PC-3 (cell line): ENCODE measurements at regions not wholly inside any gene's neighbourhood (a gene's known extent, or its start where the extent isn't known, plus 50 kb on each side); places are given as distances from the start of the nearest gene placed in this dataset.

Experiments used
- ATAC-seq: fragments of 200-7000 bp; cut with Tn5 transposase; 2 replicates; pipeline ENCODE4 v1.9.1; 2020; ENCODE audit warnings: mild to moderate bottlenecking, moderate library complexity
- BruUV-seq: library from RNA; stranded (reverse); fragments of 400-500 nt; replicated peaks from 2 replicates; lab custom pipeline; 2021; lab: Mats Ljungman, UMichigan
- CTCF ChIA-PET: fragments of 300-600 bp; sonication (Branson Sonifier 250); formaldehyde crosslinking; loops from one replicate; lab custom pipeline; 2022; ENCODE audit warnings: antibody characterized with exemption; lab: Charles Lee
- POLR2A ChIA-PET: fragments of 300-600 bp; sonication (Branson Sonifier 250); formaldehyde crosslinking; loops from one replicate; lab custom pipeline; 2022; ENCODE audit warnings: antibody characterized with exemption; ENCODE audit not compliant: unreplicated experiment; lab: Charles Lee
- DNase-seq: peaks from one replicate; pipeline ENCODE4 v3.0.0-alpha.2; 2015
- H2AFZ ChIP-seq: fragments of 300-600 bp; sonication (generic); 2 replicates; pipeline ENCODE4 v1.6.0; 2016; ENCODE audit warnings: antibody characterized with exemption, low read length
- H3F3A ChIP-seq: fragments of 300-600 bp; sonication (generic); one replicate; pipeline ENCODE4 v1.6.0; 2017; ENCODE audit warnings: antibody characterized with exemption, low read length, control low read depth, mild to moderate bottlenecking; ENCODE audit not compliant: unreplicated experiment
- H3K27ac ChIP-seq: fragments of 300-600 bp; sonication (generic); 2 replicates; pipeline ENCODE4 v1.5.1; 2016; ENCODE audit warnings: mild to moderate bottlenecking, low read length
- H3K27me3 ChIP-seq: fragments of 300-600 bp; sonication (generic); 2 replicates; pipeline ENCODE4 v1.6.1; 2016; ENCODE audit warnings: low read length, mixed read lengths
- H3K36me3 ChIP-seq: fragments of 300-600 bp; sonication (generic); 2 replicates; pipeline ENCODE4 v1.6.1; 2016; ENCODE audit warnings: low read depth, mixed run types, low read length, mixed read lengths
- H3K4me1 ChIP-seq: fragments of 300-600 bp; sonication (generic); 2 replicates; pipeline ENCODE4 v1.5.1; 2016; ENCODE audit warnings: low read length; ENCODE audit not compliant: insufficient read depth
- H3K4me2 ChIP-seq: fragments of 300-600 bp; sonication (generic); 2 replicates; pipeline ENCODE4 v1.6.0; 2016; ENCODE audit warnings: low read length
- H3K4me3 ChIP-seq: fragments of 300-600 bp; sonication (generic); 2 replicates; pipeline ENCODE4 v1.5.1; 2016; ENCODE audit warnings: mild to moderate bottlenecking, low read length, mixed read lengths
- H3K79me2 ChIP-seq: fragments of 300-600 bp; sonication (generic); 2 replicates; pipeline ENCODE4 v1.6.1; 2017; ENCODE audit warnings: low read length, mixed read lengths
- H3K9ac ChIP-seq: fragments of 300-600 bp; sonication (generic); 2 replicates; pipeline ENCODE4 v1.6.0; 2016; ENCODE audit warnings: mild to moderate bottlenecking, low read length
- H3K9me2 ChIP-seq: fragments of 300-600 bp; sonication (generic); replicated peaks from 2 replicates; pipeline ENCODE4 v1.6.1; 2016; ENCODE audit warnings: mixed run types, low read length, mixed read lengths
- H3K9me3 ChIP-seq: fragments of 300-600 bp; sonication (generic); 2 replicates; pipeline ENCODE4 v1.6.1; 2016; ENCODE audit warnings: low read length, mixed read lengths
- H4K20me1 ChIP-seq: fragments of 300-600 bp; sonication (generic); 2 replicates; pipeline ENCODE4 v1.6.1; 2016; ENCODE audit warnings: low read length, mixed read lengths
- EZH2 ChIP-seq: fragments of 300-600 bp; sonication (generic); IDR thresholded peaks from one replicate; pipeline ENCODE4 v1.6.1; 2017; ENCODE audit warnings: antibody characterized with exemption, mild to moderate bottlenecking, low read length; ENCODE audit not compliant: unreplicated experiment
- EZH2phosphoT487 ChIP-seq: fragments of 300-600 bp; sonication (generic); IDR thresholded peaks from 2 replicates; pipeline ENCODE4 v1.6.1; 2018; ENCODE audit warnings: mild to moderate bottlenecking, antibody characterized with exemption, low read length, borderline replicate concordance
- intact Hi-C: fragments of 100-400 bp; cut with micrococcal nuclease; formaldehyde crosslinking; loops from 2 replicates; pipeline ENCODE4 v1.9.0; 2023
- TF ChIP-seq, protein P1 (sequence below): fragments of 300-600 bp; sonication (generic); conservative IDR thresholded peaks from 2 replicates; pipeline ENCODE4 v1.5.1; 2017; ENCODE audit warnings: antibody characterized with exemption, low read depth, mild to moderate bottlenecking, low read length

DNA sequence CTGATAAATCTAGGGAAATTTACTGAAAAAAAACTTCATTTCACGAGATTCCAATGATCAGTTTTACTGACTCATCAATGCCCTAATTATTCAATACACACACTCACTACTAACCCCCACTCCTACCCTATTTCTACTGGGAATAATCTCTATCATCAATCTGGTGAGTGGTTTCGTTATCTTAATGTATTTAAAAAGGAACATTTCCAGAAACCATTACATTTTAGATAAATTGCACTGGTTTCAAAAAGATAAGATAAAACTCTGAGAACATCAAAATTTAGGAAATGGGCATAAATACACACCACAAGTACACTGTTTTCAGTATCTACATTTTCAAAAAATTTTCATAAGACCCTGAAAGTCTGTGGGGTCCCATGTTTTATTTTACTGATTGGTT lies 471.4 kb upstream of the PKDCC start:
- no peak for DNase-seq
- H3K36me3 ChIP-seq = no peaks in the 10 kb centered on the region
- H3K9ac ChIP-seq = no peak overlapping the region
- H3K4me2 ChIP-seq = no peak overlapping the region
- POLR2A ChIA-PET = no interaction called here
- BruUV-seq = no TSS peak
- CTCF ChIA-PET = no interaction called here
- H3K4me3 ChIP-seq = no peak overlapping the region
- intact Hi-C loops = no loop called here
- no peaks in the 10 kb centered on the region for H3K9me2 ChIP-seq
- H3F3A ChIP-seq = no peaks in the 10 kb centered on the region
- no peak overlapping the region for H2AFZ ChIP-seq
- H3K27ac ChIP-seq = no peak overlapping the region
- no peaks in the 10 kb centered on the region for H3K79me2 ChIP-seq
- peaks cover 53% of the 10 kb centered on the region for H3K27me3 ChIP-seq
- no peaks in the 10 kb centered on the region for H3K9me3 ChIP-seq
- TF ChIP-seq EZH2 (no peak), EZH2phosphoT487 (no peak)
- TF ChIP-seq, protein P1, sequence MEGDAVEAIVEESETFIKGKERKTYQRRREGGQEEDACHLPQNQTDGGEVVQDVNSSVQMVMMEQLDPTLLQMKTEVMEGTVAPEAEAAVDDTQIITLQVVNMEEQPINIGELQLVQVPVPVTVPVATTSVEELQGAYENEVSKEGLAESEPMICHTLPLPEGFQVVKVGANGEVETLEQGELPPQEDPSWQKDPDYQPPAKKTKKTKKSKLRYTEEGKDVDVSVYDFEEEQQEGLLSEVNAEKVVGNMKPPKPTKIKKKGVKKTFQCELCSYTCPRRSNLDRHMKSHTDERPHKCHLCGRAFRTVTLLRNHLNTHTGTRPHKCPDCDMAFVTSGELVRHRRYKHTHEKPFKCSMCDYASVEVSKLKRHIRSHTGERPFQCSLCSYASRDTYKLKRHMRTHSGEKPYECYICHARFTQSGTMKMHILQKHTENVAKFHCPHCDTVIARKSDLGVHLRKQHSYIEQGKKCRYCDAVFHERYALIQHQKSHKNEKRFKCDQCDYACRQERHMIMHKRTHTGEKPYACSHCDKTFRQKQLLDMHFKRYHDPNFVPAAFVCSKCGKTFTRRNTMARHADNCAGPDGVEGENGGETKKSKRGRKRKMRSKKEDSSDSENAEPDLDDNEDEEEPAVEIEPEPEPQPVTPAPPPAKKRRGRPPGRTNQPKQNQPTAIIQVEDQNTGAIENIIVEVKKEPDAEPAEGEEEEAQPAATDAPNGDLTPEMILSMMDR = no peak
- no peaks in the 10 kb centered on the region for H3K4me1 ChIP-seq
- ATAC-seq = no peak
- no peaks in the 10 kb centered on the region for H4K20me1 ChIP-seq

DNA sequence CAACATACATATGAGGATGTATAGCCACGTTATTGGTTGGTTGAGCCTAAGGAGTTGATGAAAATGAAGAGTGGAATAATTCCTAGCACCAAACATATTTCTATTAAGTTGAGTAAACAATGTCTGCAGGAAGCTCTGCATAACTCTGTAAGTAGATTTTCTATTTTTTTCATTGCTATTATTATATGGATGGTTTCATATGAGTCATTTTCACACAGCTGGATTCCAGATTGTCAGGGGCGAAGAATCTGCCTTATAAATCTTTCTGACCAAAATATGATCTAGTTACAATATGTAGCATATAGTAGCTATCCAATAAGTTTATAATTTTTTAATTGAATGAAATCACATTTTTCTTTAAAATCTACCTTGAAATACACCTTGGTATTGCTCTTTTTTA lies 468.0 kb upstream of the PKDCC start:
- Histone ChIP-seq H3K36me3 (no peaks in the 10 kb centered on the region), H3K4me2 (no peak overlapping the region), H3K27me3 (peaks cover 46% of the 10 kb centered on the region), H3K79me2 (no peaks in the 10 kb centered on the region), H3K27ac (no peak overlapping the region), H3K9me3 (0 out of 2 replicates have a peak, but pooled peaks cover 3% of the 10 kb centered on the region), H3K9ac (no peak overlapping the region), H3K4me1 (no peaks in the 10 kb centered on the region), H3K4me3 (no peak overlapping the region), H3F3A (no peaks in the 10 kb centered on the region), H4K20me1 (no peaks in the 10 kb centered on the region), H2AFZ (no peak overlapping the region), H3K9me2 (no peaks in the 10 kb centered on the region)
- BruUV-seq = no TSS peak
- TF ChIP-seq EZH2 = no peak
- no peak for TF ChIP-seq EZH2phosphoT487
- TF ChIP-seq, protein P1 = no peak
- intact Hi-C loops = no loop called here
- DNase-seq (no peak), ATAC-seq (no peak)
- ChIA-PET POLR2A (no interaction called here), CTCF (no interaction called here)

DNA sequence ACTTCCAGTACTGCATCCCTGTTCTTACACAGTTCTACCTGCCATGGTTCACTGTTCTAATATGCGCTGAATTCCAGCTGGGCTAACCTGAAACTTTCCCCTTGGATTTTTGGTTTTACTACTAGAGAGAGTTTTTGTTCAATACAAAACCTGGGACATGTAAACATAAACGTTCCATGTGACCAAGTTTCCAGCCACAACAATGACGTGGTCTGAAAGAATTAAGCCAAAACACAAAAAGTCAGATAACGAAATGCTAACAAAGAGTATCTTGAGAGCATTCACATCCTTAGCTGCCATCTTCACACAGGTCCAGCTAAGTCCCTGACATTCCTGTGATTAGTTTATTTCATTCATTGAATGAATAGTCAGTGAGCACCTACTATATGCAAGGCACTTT lies 467.0 kb upstream of the PKDCC start:
- Histone ChIP-seq H3K9me3 (0 out of 2 replicates have a peak, but pooled peaks cover 3% of the 10 kb centered on the region), H3K27me3 (peaks cover 38% of the 10 kb centered on the region), H3K4me3 (no peak overlapping the region), H3K36me3 (no peaks in the 10 kb centered on the region), H2AFZ (no peak overlapping the region), H3K4me2 (no peak overlapping the region), H3F3A (no peaks in the 10 kb centered on the region), H4K20me1 (no peaks in the 10 kb centered on the region), H3K9ac (no peak overlapping the region), H3K79me2 (no peaks in the 10 kb centered on the region), H3K27ac (no peak overlapping the region), H3K9me2 (no peaks in the 10 kb centered on the region), H3K4me1 (no peaks in the 10 kb centered on the region)
- no peak for DNase-seq
- ChIA-PET CTCF (no interaction called here), POLR2A (no interaction called here)
- intact Hi-C loops = no loop called here
- ATAC-seq = no peak
- TF ChIP-seq EZH2phosphoT487 (no peak), EZH2 (no peak)
- TF ChIP-seq, protein P1 = no peak
- no TSS peak for BruUV-seq
